GM18951 (cell line): ENCODE measurements at regions not wholly inside any gene's neighbourhood (a gene's known extent, or its start where the extent isn't known, plus 50 kb on each side); places are given as distances from the start of the nearest gene placed in this dataset.

Source experiments
- POLR2A ChIP-seq: IDR thresholded peaks from 4 replicates; pipeline ENCODE4 v1.6.1; 2011; ENCODE audit warnings: mild to moderate bottlenecking; ENCODE audit not compliant: insufficient read length, insufficient read depth; ENCODE audit errors: extremely low read depth
- in situ Hi-C: fragments of 300-500 bp; cut with MboI; formaldehyde crosslinking; loops from one replicate; pipeline ENCODE4 v1.12.0; 2022; ENCODE audit warnings: low sequenced_read_pairs, mixed read lengths, inconsistent platforms; ENCODE audit not compliant: unreplicated experiment

GRCh38 chr13:70408865-70409264 lies 300.6 kb upstream of the KLHL1 start:
- in situ Hi-C loops: no loop called here
- no peak for TF ChIP-seq POLR2A

- TF ChIP-seq POLR2A: no peak
- in situ Hi-C loops: no loop called here
Observed at GRCh38 chr13:70407486-70407885, 299.2 kb upstream of the KLHL1 start.

- no peak for TF ChIP-seq POLR2A
- in situ Hi-C loops: no loop called here
Observed at GRCh38 chr13:70405266-70405665, 297.0 kb upstream of the KLHL1 start.

- TF ChIP-seq POLR2A: no peak
- in situ Hi-C loops: no loop called here
Observed at GRCh38 chr13:70394031-70394548, 285.8 kb upstream of the KLHL1 start.

GRCh38 chr13:70391678-70392077 lies 283.4 kb upstream of the KLHL1 start:
- in situ Hi-C loops: no loop called here
- no peak for TF ChIP-seq POLR2A

- in situ Hi-C loops: no loop called here
- TF ChIP-seq POLR2A: no peak
Observed at GRCh38 chr13:70390968-70391367, 282.7 kb upstream of the KLHL1 start.

- in situ Hi-C loops: no loop called here
Observed at GRCh38 chr13:70390064-70390463, 281.8 kb upstream of the KLHL1 start.

GRCh38 chr13:70388935-70389334 lies 280.7 kb upstream of the KLHL1 start:
- no peak for TF ChIP-seq POLR2A
- in situ Hi-C loops: no loop called here

More at GRCh38 chr13:70390064-70390463, 281.8 kb upstream of the KLHL1 start:
- no peak for TF ChIP-seq POLR2A

- in situ Hi-C loops: no loop called here
- no peak for TF ChIP-seq POLR2A
Observed at GRCh38 chr13:70386919-70387318, 278.7 kb upstream of the KLHL1 start.

- no peak for TF ChIP-seq POLR2A
- in situ Hi-C loops: no loop called here
Observed at GRCh38 chr13:70385852-70386251, 277.6 kb upstream of the KLHL1 start.

- no peak for TF ChIP-seq POLR2A
- in situ Hi-C loops: no loop called here
Observed at GRCh38 chr13:70384156-70384555, 275.9 kb upstream of the KLHL1 start.

- TF ChIP-seq POLR2A: no peak
- in situ Hi-C loops: no loop called here
Observed at GRCh38 chr13:70380809-70381208, 272.6 kb upstream of the KLHL1 start.

- in situ Hi-C loops: no loop called here
Observed at GRCh38 chr13:70375718-70376117, 267.5 kb upstream of the KLHL1 start.

GRCh38 chr13:70370924-70371323 lies 262.7 kb upstream of the KLHL1 start:
- in situ Hi-C loops: no loop called here
- no peak for TF ChIP-seq POLR2A

More at GRCh38 chr13:70375718-70376117, 267.5 kb upstream of the KLHL1 start:
- TF ChIP-seq POLR2A: no peak

- no peak for TF ChIP-seq POLR2A
- in situ Hi-C loops: no loop called here
Observed at GRCh38 chr13:70366720-70367119, 258.5 kb upstream of the KLHL1 start.
